K562 (cell line): ENCODE measurements at regions not wholly inside any gene's neighbourhood (a gene's known extent, or its start where the extent isn't known, plus 50 kb on each side); places are given as distances from the start of the nearest gene placed in this dataset.

Source experiments
- ATAC-seq: fragments of 200-7000 bp; cut with Tn5 transposase; 3 replicates; pipeline ENCODE4 v1.9.1; 2020; ENCODE audit warnings: moderate library complexity
- BruUV-seq: library from RNA; stranded (reverse); fragments of 400-500 nt; replicated peaks from 2 replicates; lab custom pipeline; 2021; lab: Mats Ljungman, UMichigan
- CTCF ChIA-PET: fragments of 300-600 bp; formaldehyde crosslinking; extraction: SDS; loops from one replicate; lab custom pipeline; 2021; ENCODE audit warnings: low intra/inter-chr PET ratio; lab: Yijun Ruan, JAX
- POLR2A ChIA-PET: fragments of 300-600, 350-650 bp; sonication (Branson Sonifier 250); formaldehyde crosslinking; extraction: SDS; loops from one replicate; lab custom pipeline; 2021; ENCODE audit warnings: antibody characterized with exemption, inconsistent platforms; lab: Yijun Ruan, JAX
- DNase-seq, 4 experiments: peaks; one replicate each; pipeline versions ENCODE4 v3.0.0 to v3.0.0-alpha.2; 2011 to 2018; ENCODE audit warnings: low spot score in 3 of 4, mixed read lengths in 3 of 4; ENCODE audit errors: extremely low read depth in 1 of 4
- FAIRE-seq: peaks from 2 replicates; lab custom pipeline; 2011; peaks lifted over from hg19 to GRCh38; lab: Jason Lieb, UNC
- H2AFZ ChIP-seq: 2 replicates; pipeline ENCODE4 v1.6.0; 2011; ENCODE audit warnings: low read depth, low read length, control low read depth, inconsistent platforms
- H3K27ac ChIP-seq: fragments of 200-600 bp; 3 replicates; pipeline ENCODE4 v1.8.0; 2011; ENCODE audit warnings: low read depth, mild to moderate bottlenecking, control low read depth, inconsistent platforms, low read length, moderate library complexity, mixed read lengths; ENCODE audit errors: extremely low read depth
- H3K27me3 ChIP-seq, 2 experiments: fragments of 300-600 bp in 1 of 2; 2 replicates in 1 of 2; 3 replicates in 1 of 2; pipeline versions ENCODE4 v1.6.0 to v1.8.0; 2011; ENCODE audit warnings: inconsistent platforms in 2 of 2, low read length in 2 of 2, mild to moderate bottlenecking in 1 of 2, mixed read lengths in 1 of 2, moderate library complexity in 1 of 2; ENCODE audit not compliant: control insufficient read depth in 2 of 2, insufficient read depth in 2 of 2
- H3K36me3 ChIP-seq: fragments of 300-600 bp; 3 replicates; pipeline ENCODE4 v1.8.0; 2011; ENCODE audit warnings: mild to moderate bottlenecking, low read length, inconsistent platforms; ENCODE audit not compliant: control insufficient read depth, insufficient read depth
- H3K4me1 ChIP-seq, 2 experiments: fragments of 200-600 bp in 1 of 2; replicated peaks in 1 of 2; 2 replicates in 1 of 2; 3 replicates in 1 of 2; pipeline versions ENCODE4 v1.5.1 to v1.8.0; 2011; ENCODE audit warnings: inconsistent platforms in 2 of 2, low read length in 2 of 2, mild to moderate bottlenecking in 1 of 2, mixed read lengths in 1 of 2, moderate library complexity in 1 of 2; ENCODE audit not compliant: control insufficient read depth in 2 of 2, insufficient read depth in 2 of 2
- H3K4me2 ChIP-seq: 2 replicates; pipeline ENCODE4 v1.6.1; 2011; ENCODE audit warnings: low read length, control low read depth, inconsistent platforms, mixed read lengths; ENCODE audit not compliant: insufficient read depth
- H3K4me3 ChIP-seq: fragments of 200-600 bp; sonication (generic), shearing (Covaris generic); 2 replicates; pipeline ENCODE4 v1.5.1; 2016; ENCODE audit warnings: control low read depth, inconsistent platforms
- H3K79me2 ChIP-seq: fragments of 200-600 bp; 3 replicates; pipeline ENCODE4 v1.8.0; 2011; ENCODE audit warnings: low read length, inconsistent platforms; ENCODE audit not compliant: control insufficient read depth, insufficient read depth
- H3K9ac ChIP-seq, 2 experiments: 2 replicates each; pipeline versions ENCODE4 v1.6.0 to v1.6.1; 2011; ENCODE audit warnings: low read depth in 2 of 2, low read length in 2 of 2, control low read depth in 1 of 2, inconsistent platforms in 1 of 2, mild to moderate bottlenecking in 1 of 2, mixed read lengths in 1 of 2; ENCODE audit not compliant: insufficient read depth in 1 of 2
- H3K9me1 ChIP-seq: one replicate; pipeline ENCODE4 v1.6.0; 2011; ENCODE audit warnings: inconsistent platforms, mild to moderate bottlenecking, low read length, moderate library complexity; ENCODE audit not compliant: control insufficient read depth, insufficient read depth
- H3K9me3 ChIP-seq: replicated peaks from 2 replicates; pipeline ENCODE4 v1.5.1; 2011; ENCODE audit warnings: low read depth, low read length, inconsistent platforms; ENCODE audit not compliant: control insufficient read depth, insufficient read depth
- H4K20me1 ChIP-seq: replicated peaks from 2 replicates; pipeline ENCODE4 v1.6.1; 2011; ENCODE audit warnings: low read length, inconsistent platforms, mixed read lengths; ENCODE audit not compliant: control insufficient read depth, insufficient read depth
- E2F3 ChIP-seq: fragments of 250-450 bp; sonication (Bioruptor Pico); IDR thresholded peaks from 2 replicates; pipeline ENCODE4 v1.4.0; 2020; ENCODE audit warnings: mild to moderate bottlenecking
- HMG20A ChIP-seq: fragments of 450-650 bp; formaldehyde crosslinking; conservative IDR thresholded peaks from 2 replicates; pipeline ENCODE4 v1.4.0; 2020; ENCODE audit warnings: mild to moderate bottlenecking, mixed read lengths
- ILF3 ChIP-seq: fragments of 450-650 bp; IDR thresholded peaks from 2 replicates; pipeline ENCODE4 v1.6.1; 2018; ENCODE audit warnings: antibody characterized with exemption, mild to moderate bottlenecking, moderate library complexity, borderline replicate concordance
- L3MBTL2 ChIP-seq: fragments of 450-650 bp; IDR thresholded peaks from 2 replicates; pipeline ENCODE4 v1.6.1; 2016; ENCODE audit warnings: mild to moderate bottlenecking, moderate library complexity
- PTTG1 ChIP-seq: fragments of 450-650 bp; IDR thresholded peaks from 2 replicates; pipeline ENCODE4 v1.6.1; 2016; ENCODE audit warnings: low read depth, mild to moderate bottlenecking, missing genetic modification characterization, missing compliant biosample characterization
- SNIP1 ChIP-seq: fragments of 450-650 bp; IDR thresholded peaks from 2 replicates; pipeline ENCODE4 v1.7.1; 2017; ENCODE audit warnings: low read depth, mild to moderate bottlenecking
- ZBTB17 ChIP-seq: fragments of 450-650 bp; formaldehyde crosslinking; IDR thresholded peaks from 2 replicates; pipeline ENCODE4 v1.4.0; 2020; ENCODE audit warnings: mild to moderate bottlenecking
- ZEB2 ChIP-seq: fragments of 450-650 bp; IDR thresholded peaks from 2 replicates; pipeline ENCODE4 v1.6.1; 2016
- ZNF311 ChIP-seq: fragments of 250-450 bp; sonication (Bioruptor Pico); IDR thresholded peaks from 2 replicates; pipeline ENCODE4 v1.4.0; 2020; ENCODE audit warnings: mild to moderate bottlenecking, moderate library complexity
- ZSCAN29 ChIP-seq: fragments of 450-650 bp; IDR thresholded peaks from 2 replicates; pipeline ENCODE4 v1.6.1; 2017
- in situ Hi-C: fragments of 300-500 bp; cut with MboI; formaldehyde crosslinking; loops from 4 replicates; pipeline ENCODE4 v1.15.0; 2018; ENCODE audit warnings: inconsistent platforms, mixed read lengths
- intact Hi-C: fragments of 100-400 bp; cut with micrococcal nuclease; formaldehyde crosslinking; loops from 2 replicates; pipeline ENCODE4 v1.14.2; 2022
- TF ChIP-seq, protein P1 (sequence below): fragments of 250-450 bp; sonication (Bioruptor Pico); IDR thresholded peaks from 2 replicates; pipeline ENCODE4 v1.5.0; 2022; ENCODE audit warnings: mild to moderate bottlenecking
- TF ChIP-seq, protein P2 (sequence below), 2 experiments: fragments of 150-350 bp in 1 of 2; IDR thresholded peaks; 2 replicates each; pipeline ENCODE4 v1.6.1; 2012 to 2016; ENCODE audit warnings: low read depth in 2 of 2, low read length in 2 of 2, mild to moderate bottlenecking in 1 of 2, moderate library complexity in 1 of 2
- TF ChIP-seq, protein P3 (sequence below), 2 experiments: fragments of 450-650 bp; IDR thresholded peaks; 2 replicates each; pipeline ENCODE4 v1.6.1; 2018; ENCODE audit warnings: mild to moderate bottlenecking in 2 of 2, low read depth in 1 of 2; ENCODE audit not compliant: partially characterized antibody in 2 of 2
- TF ChIP-seq, protein P4 (sequence below): sonication (generic); formaldehyde crosslinking; IDR thresholded peaks from 2 replicates; pipeline ENCODE4 v1.8.0; 2022; ENCODE audit warnings: mild to moderate bottlenecking, missing genetic modification reagents

DNA sequence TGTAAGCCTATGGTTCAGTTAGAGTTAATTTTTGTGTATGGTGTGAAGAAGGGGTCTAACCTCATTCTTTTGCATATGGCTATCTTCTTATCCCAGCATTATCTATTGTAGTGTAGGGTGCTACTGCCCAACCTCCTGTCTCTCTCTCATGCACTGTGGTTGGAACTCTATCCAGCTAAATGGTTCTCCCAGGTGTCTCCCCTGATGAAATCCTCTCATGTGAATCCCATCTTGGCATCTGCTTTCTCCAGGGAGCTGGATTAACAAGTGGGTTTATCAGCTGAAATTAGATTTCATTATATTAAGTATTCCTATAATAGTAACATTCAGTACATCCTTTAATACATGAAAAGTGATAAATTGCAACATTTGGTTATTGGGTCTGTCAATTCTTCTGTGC lies 224.7 kb upstream of the SFRP2 start:
- FAIRE-seq (no peak), DNase-seq (no peak), ATAC-seq (no peak)
- ChIA-PET CTCF (no interaction called here), POLR2A (no interaction called here)
- Histone ChIP-seq H2AFZ (no peak overlapping the region), H3K27ac (no peak overlapping the region), H3K4me3 (no peak overlapping the region), H3K9ac (no peak overlapping the region), H4K20me1 (no peaks in the 10 kb centered on the region), H3K27me3 (0 out of 5 replicates have a peak, but pooled peaks cover 0 to 5% of the 10 kb centered on the region in 2 experiments), H3K4me2 (no peak overlapping the region), H3K79me2 (no peaks in the 10 kb centered on the region), H3K9me3 (no peaks in the 10 kb centered on the region), H3K36me3 (no peaks in the 10 kb centered on the region), H3K4me1 (no peaks in the 10 kb centered on the region), H3K9me1 (no peaks in the 10 kb centered on the region)
- in situ Hi-C loops = no loop called here
- BruUV-seq = no TSS peak
- intact Hi-C loops = no loop called here
- TF ChIP-seq, protein P1, sequence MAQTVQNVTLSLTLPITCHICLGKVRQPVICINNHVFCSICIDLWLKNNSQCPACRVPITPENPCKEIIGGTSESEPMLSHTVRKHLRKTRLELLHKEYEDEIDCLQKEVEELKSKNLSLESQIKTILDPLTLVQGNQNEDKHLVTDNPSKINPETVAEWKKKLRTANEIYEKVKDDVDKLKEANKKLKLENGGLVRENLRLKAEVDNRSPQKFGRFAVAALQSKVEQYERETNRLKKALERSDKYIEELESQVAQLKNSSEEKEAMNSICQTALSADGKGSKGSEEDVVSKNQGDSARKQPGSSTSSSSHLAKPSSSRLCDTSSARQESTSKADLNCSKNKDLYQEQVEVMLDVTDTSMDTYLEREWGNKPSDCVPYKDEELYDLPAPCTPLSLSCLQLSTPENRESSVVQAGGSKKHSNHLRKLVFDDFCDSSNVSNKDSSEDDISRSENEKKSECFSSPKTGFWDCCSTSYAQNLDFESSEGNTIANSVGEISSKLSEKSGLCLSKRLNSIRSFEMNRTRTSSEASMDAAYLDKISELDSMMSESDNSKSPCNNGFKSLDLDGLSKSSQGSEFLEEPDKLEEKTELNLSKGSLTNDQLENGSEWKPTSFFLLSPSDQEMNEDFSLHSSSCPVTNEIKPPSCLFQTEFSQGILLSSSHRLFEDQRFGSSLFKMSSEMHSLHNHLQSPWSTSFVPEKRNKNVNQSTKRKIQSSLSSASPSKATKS (CRISPR knock-in tag) = no peak
- TF ChIP-seq ILF3 (no peak), ZSCAN29 (no peak), SNIP1 (no peak), L3MBTL2 (no peak), ZEB2 (no peak), ZBTB17 (no peak), HMG20A (CRISPR knock-in tag) (no peak), PTTG1 (tag) (no peak), E2F3 (CRISPR knock-in tag) (no peak), ZNF311 (CRISPR knock-in tag) (no peak)
- TF ChIP-seq, protein P2, sequence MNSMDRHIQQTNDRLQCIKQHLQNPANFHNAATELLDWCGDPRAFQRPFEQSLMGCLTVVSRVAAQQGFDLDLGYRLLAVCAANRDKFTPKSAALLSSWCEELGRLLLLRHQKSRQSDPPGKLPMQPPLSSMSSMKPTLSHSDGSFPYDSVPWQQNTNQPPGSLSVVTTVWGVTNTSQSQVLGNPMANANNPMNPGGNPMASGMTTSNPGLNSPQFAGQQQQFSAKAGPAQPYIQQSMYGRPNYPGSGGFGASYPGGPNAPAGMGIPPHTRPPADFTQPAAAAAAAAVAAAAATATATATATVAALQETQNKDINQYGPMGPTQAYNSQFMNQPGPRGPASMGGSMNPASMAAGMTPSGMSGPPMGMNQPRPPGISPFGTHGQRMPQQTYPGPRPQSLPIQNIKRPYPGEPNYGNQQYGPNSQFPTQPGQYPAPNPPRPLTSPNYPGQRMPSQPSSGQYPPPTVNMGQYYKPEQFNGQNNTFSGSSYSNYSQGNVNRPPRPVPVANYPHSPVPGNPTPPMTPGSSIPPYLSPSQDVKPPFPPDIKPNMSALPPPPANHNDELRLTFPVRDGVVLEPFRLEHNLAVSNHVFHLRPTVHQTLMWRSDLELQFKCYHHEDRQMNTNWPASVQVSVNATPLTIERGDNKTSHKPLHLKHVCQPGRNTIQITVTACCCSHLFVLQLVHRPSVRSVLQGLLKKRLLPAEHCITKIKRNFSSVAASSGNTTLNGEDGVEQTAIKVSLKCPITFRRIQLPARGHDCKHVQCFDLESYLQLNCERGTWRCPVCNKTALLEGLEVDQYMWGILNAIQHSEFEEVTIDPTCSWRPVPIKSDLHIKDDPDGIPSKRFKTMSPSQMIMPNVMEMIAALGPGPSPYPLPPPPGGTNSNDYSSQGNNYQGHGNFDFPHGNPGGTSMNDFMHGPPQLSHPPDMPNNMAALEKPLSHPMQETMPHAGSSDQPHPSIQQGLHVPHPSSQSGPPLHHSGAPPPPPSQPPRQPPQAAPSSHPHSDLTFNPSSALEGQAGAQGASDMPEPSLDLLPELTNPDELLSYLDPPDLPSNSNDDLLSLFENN (IDR thresholded peaks at IDR 0.05; ENCODE audit: low read depth in 2 of 2, low read length in 2 of 2) = no peak
- TF ChIP-seq, protein P3, sequence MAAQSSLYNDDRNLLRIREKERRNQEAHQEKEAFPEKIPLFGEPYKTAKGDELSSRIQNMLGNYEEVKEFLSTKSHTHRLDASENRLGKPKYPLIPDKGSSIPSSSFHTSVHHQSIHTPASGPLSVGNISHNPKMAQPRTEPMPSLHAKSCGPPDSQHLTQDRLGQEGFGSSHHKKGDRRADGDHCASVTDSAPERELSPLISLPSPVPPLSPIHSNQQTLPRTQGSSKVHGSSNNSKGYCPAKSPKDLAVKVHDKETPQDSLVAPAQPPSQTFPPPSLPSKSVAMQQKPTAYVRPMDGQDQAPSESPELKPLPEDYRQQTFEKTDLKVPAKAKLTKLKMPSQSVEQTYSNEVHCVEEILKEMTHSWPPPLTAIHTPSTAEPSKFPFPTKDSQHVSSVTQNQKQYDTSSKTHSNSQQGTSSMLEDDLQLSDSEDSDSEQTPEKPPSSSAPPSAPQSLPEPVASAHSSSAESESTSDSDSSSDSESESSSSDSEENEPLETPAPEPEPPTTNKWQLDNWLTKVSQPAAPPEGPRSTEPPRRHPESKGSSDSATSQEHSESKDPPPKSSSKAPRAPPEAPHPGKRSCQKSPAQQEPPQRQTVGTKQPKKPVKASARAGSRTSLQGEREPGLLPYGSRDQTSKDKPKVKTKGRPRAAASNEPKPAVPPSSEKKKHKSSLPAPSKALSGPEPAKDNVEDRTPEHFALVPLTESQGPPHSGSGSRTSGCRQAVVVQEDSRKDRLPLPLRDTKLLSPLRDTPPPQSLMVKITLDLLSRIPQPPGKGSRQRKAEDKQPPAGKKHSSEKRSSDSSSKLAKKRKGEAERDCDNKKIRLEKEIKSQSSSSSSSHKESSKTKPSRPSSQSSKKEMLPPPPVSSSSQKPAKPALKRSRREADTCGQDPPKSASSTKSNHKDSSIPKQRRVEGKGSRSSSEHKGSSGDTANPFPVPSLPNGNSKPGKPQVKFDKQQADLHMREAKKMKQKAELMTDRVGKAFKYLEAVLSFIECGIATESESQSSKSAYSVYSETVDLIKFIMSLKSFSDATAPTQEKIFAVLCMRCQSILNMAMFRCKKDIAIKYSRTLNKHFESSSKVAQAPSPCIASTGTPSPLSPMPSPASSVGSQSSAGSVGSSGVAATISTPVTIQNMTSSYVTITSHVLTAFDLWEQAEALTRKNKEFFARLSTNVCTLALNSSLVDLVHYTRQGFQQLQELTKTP (IDR thresholded peaks at IDR 0.05; ENCODE audit: low read depth in 1 of 2, partially characterized antibody in 2 of 2) = no peak
- TF ChIP-seq, protein P4, sequence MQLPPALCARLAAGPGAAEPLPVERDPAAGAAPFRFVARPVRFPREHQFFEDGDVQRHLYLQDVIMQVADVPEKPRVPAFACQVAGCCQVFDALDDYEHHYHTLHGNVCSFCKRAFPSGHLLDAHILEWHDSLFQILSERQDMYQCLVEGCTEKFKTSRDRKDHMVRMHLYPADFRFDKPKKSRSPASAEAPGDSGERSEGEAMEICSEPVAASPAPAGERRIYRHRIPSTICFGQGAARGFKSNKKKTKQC (CRISPR knock-in tag) = no peak
